H1 (cell line): ENCODE measurements at regions not wholly inside any gene's neighbourhood (a gene's known extent, or its start where the extent isn't known, plus 50 kb on each side); places are given as distances from the start of the nearest gene placed in this dataset.

Experiments
- CTCF ChIA-PET: fragments of 300-600 bp; sonication (Branson Sonifier 250); formaldehyde crosslinking; loops from one replicate; lab custom pipeline; 2021; ENCODE audit not compliant: partially characterized antibody; lab: Charles Lee
- POLR2A ChIA-PET: fragments of 300-600 bp; sonication (Branson Sonifier 250); formaldehyde crosslinking; loops from one replicate; lab custom pipeline; 2021; ENCODE audit warnings: inconsistent platforms; ENCODE audit not compliant: partially characterized antibody; lab: Charles Lee
- DNase-seq, 2 experiments: peaks; one replicate each; pipeline versions ENCODE4 v3.0.0 to v3.0.0-alpha.2; 2010 to 2022; ENCODE audit warnings: low spot score in 2 of 2, low read depth in 1 of 2, mixed read lengths in 1 of 2
- FAIRE-seq: peaks from 2 replicates; lab custom pipeline; 2011; peaks lifted over from hg19 to GRCh38; lab: Jason Lieb, UNC
- H2AFZ ChIP-seq: 2 replicates; pipeline ENCODE4 v1.8.1; 2012; ENCODE audit warnings: low read length, inconsistent platforms
- H2AK5ac ChIP-seq: 2 replicates; pipeline ENCODE4 v1.6.1; 2013; ENCODE audit warnings: low read depth, low read length
- H2BK120ac ChIP-seq: replicated peaks from 2 replicates; pipeline ENCODE3; 2013; ENCODE audit warnings: low read depth, low read length, inconsistent platforms
- H2BK12ac ChIP-seq: 2 replicates; pipeline ENCODE4 v1.6.1; 2013; ENCODE audit warnings: low read depth, low read length
- H2BK15ac ChIP-seq: 2 replicates; pipeline ENCODE4 v1.6.1; 2013; ENCODE audit warnings: low read length
- H2BK20ac ChIP-seq: 2 replicates; pipeline ENCODE4 v1.6.1; 2013; ENCODE audit warnings: low read length
- H2BK5ac ChIP-seq: 2 replicates; pipeline ENCODE4 v1.6.1; 2013; ENCODE audit warnings: low read depth, low read length
- H3K14ac ChIP-seq: 2 replicates; pipeline ENCODE4 v1.6.1; 2013; ENCODE audit warnings: inconsistent platforms; ENCODE audit not compliant: insufficient read length
- H3K18ac ChIP-seq: 2 replicates; pipeline ENCODE4 v1.6.1; 2013; ENCODE audit warnings: low read length; ENCODE audit errors: extremely low read depth
- H3K23ac ChIP-seq: 2 replicates; pipeline ENCODE4 v1.6.1; 2013; ENCODE audit warnings: inconsistent platforms; ENCODE audit not compliant: insufficient read length
- H3K23me2 ChIP-seq: 2 replicates; pipeline ENCODE4 v1.6.1; 2013; ENCODE audit warnings: low read depth, low read length
- H3K27ac ChIP-seq: 2 replicates; pipeline ENCODE4 v1.6.1; 2011; ENCODE audit warnings: low read depth, low read length, inconsistent platforms
- H3K27me3 ChIP-seq, 4 experiments: replicated peaks in 1 of 4; 1 replicate in 1 of 4; 2 replicates in 3 of 4; pipeline versions ENCODE4 v1.6.1 to v1.8.1; 2011 to 2013; ENCODE audit warnings: low read length in 3 of 4, mild to moderate bottlenecking in 3 of 4, inconsistent platforms in 2 of 4, mixed read lengths in 2 of 4, moderate library complexity in 1 of 4; ENCODE audit not compliant: control insufficient read depth in 3 of 4, insufficient read depth in 3 of 4; ENCODE audit errors: extremely low read depth in 1 of 4
- H3K36me3 ChIP-seq, 4 experiments: 2 replicates each; pipeline versions ENCODE4 v1.6.1 to v1.8.1; 2011 to 2013; ENCODE audit warnings: mild to moderate bottlenecking in 4 of 4, low read length in 3 of 4, moderate library complexity in 2 of 4, control low read depth in 1 of 4, inconsistent platforms in 1 of 4; ENCODE audit not compliant: insufficient read depth in 4 of 4, control insufficient read depth in 2 of 4
- H3K4ac ChIP-seq: replicated peaks from 2 replicates; pipeline ENCODE3; 2013; ENCODE audit warnings: low read length, low read depth, mixed read lengths, inconsistent platforms; ENCODE audit not compliant: insufficient read length
- H3K4me1 ChIP-seq, 4 experiments: replicated peaks in 1 of 4; 1 replicate in 1 of 4; 2 replicates in 3 of 4; pipeline versions ENCODE4 v1.6.1 to v1.8.1; 2011 to 2013; ENCODE audit warnings: low read length in 3 of 4, inconsistent platforms in 2 of 4, mixed read lengths in 1 of 4; ENCODE audit not compliant: insufficient read depth in 4 of 4, control insufficient read depth in 3 of 4
- H3K4me2 ChIP-seq, 2 experiments: 2 replicates each; pipeline versions ENCODE4 v1.6.1 to v1.8.1; 2011 to 2013; ENCODE audit warnings: low read depth in 2 of 2, low read length in 2 of 2, control low read depth in 1 of 2, inconsistent platforms in 1 of 2, mild to moderate bottlenecking in 1 of 2; ENCODE audit not compliant: insufficient read depth in 1 of 2
- H3K4me3 ChIP-seq, 4 experiments: fragments of 200-600, 300-600 bp in 1 of 4; sonication (generic), shearing (Covaris generic), sonication (Bioruptor Twin) in 1 of 4; 2 replicates each; pipeline versions ENCODE4 v1.5.1 to v1.8.1; 2011 to 2016; ENCODE audit warnings: low read length in 4 of 4, low read depth in 3 of 4, control low read depth in 2 of 4, inconsistent platforms in 2 of 4, mild to moderate bottlenecking in 2 of 4, mixed read lengths in 1 of 4, moderate library complexity in 1 of 4; ENCODE audit not compliant: insufficient read depth in 2 of 4; ENCODE audit errors: extremely low read depth in 1 of 4
- H3K56ac ChIP-seq: replicated peaks from 2 replicates; pipeline ENCODE3; 2013; ENCODE audit warnings: low read depth, mild to moderate bottlenecking, mixed read lengths, low read length, inconsistent platforms; ENCODE audit not compliant: insufficient read length
- H3K79me1 ChIP-seq: 2 replicates; pipeline ENCODE4 v1.6.1; 2013; ENCODE audit warnings: low read depth, low read length, control low read depth
- H3K79me2 ChIP-seq, 2 experiments: 2 replicates each; pipeline versions ENCODE4 v1.6.1 to v1.8.1; 2012 to 2013; ENCODE audit warnings: low read length in 2 of 2, mild to moderate bottlenecking in 2 of 2, inconsistent platforms in 1 of 2; ENCODE audit not compliant: insufficient read depth in 2 of 2, control insufficient read depth in 1 of 2
- H3K9ac ChIP-seq, 4 experiments: replicated peaks in 1 of 4; 1 replicate in 1 of 4; 2 replicates in 3 of 4; pipeline versions ENCODE4 v1.6.1 to v1.8.1; 2011 to 2013; ENCODE audit warnings: low read depth in 3 of 4, low read length in 3 of 4, control low read depth in 2 of 4, mild to moderate bottlenecking in 2 of 4, moderate library complexity in 2 of 4, inconsistent platforms in 1 of 4; ENCODE audit errors: extremely low read depth in 1 of 4
- H3K9me3 ChIP-seq, 2 experiments: 2 replicates each; pipeline versions ENCODE4 v1.6.1 to v1.8.1; 2012 to 2013; ENCODE audit warnings: mild to moderate bottlenecking in 2 of 2, moderate library complexity in 2 of 2, control low read depth in 1 of 2, inconsistent platforms in 1 of 2, low read depth in 1 of 2, low read length in 1 of 2, mixed read lengths in 1 of 2; ENCODE audit not compliant: insufficient read depth in 2 of 2
- H4K20me1 ChIP-seq, 2 experiments: replicated peaks in 1 of 2; 2 replicates each; pipeline versions ENCODE3 to v1.8.1; 2011 to 2013; ENCODE audit warnings: inconsistent platforms in 2 of 2, low read length in 2 of 2, mild to moderate bottlenecking in 1 of 2; ENCODE audit not compliant: insufficient read depth in 2 of 2, control insufficient read depth in 1 of 2
- H4K5ac ChIP-seq: 2 replicates; pipeline ENCODE4 v1.6.1; 2013; ENCODE audit warnings: low read length, low read depth, mixed read lengths, inconsistent platforms; ENCODE audit not compliant: insufficient read length
- H4K8ac ChIP-seq: 2 replicates; pipeline ENCODE4 v1.8.0; 2013; ENCODE audit warnings: mild to moderate bottlenecking, moderate library complexity, low read length, inconsistent platforms; ENCODE audit not compliant: insufficient read depth; ENCODE audit errors: extremely low read depth
- H4K91ac ChIP-seq: replicated peaks from 2 replicates; pipeline ENCODE3; 2013; ENCODE audit warnings: low read length, mixed read lengths, inconsistent platforms; ENCODE audit not compliant: insufficient read length
- BCL11A ChIP-seq, 2 experiments: IDR thresholded peaks; one replicate each; pipeline ENCODE4 v1.6.1; 2011; ENCODE audit warnings: low read depth in 2 of 2, low read length in 2 of 2, mild to moderate bottlenecking in 2 of 2
- CTBP2 ChIP-seq: IDR thresholded peaks from 2 replicates; pipeline ENCODE4 v1.7.0; 2011; ENCODE audit warnings: borderline replicate concordance, mild to moderate bottlenecking, moderate library complexity, mixed read lengths, low read length; ENCODE audit not compliant: insufficient read depth, insufficient read length
- CTCF ChIP-seq, 3 experiments: IDR thresholded peaks; 1 replicate in 2 of 3; 2 replicates in 1 of 3; pipeline versions ENCODE4 v1.5.1 to v1.6.1; 2011; ENCODE audit warnings: low read length in 3 of 3, mild to moderate bottlenecking in 3 of 3, inconsistent platforms in 2 of 3, low read depth in 1 of 3, moderate library complexity in 1 of 3; ENCODE audit not compliant: insufficient read depth in 1 of 3; ENCODE audit errors: control extremely low read depth in 1 of 3
- RBBP5 ChIP-seq: IDR thresholded peaks from 2 replicates; pipeline ENCODE4 v1.7.1; 2012; ENCODE audit warnings: low read depth, mild to moderate bottlenecking, inconsistent platforms, low read length, moderate library complexity, borderline replicate concordance
- RNF2 ChIP-seq: fragments of 200-900, 300-1000 bp; sonication (generic); IDR thresholded peaks from 2 replicates; pipeline ENCODE4 v1.7.1; 2016; ENCODE audit warnings: borderline replicate concordance, low read depth, mild to moderate bottlenecking, antibody characterized with exemption, low read length; ENCODE audit not compliant: poor library complexity, severe bottlenecking; ENCODE audit errors: missing control alignments
- SP4 ChIP-seq: IDR thresholded peaks from 2 replicates; pipeline ENCODE4 v1.6.1; 2012; ENCODE audit warnings: low read length, inconsistent platforms
- WGBS, 2 experiments: shearing (Covaris generic) in 1 of 2; methylation state at CpG; one replicate each; pipeline versions ENCODE4 v1.1.6 to v1.1.7; 2013 to 2015; ENCODE audit warnings: low lambda C conversion rate in 2 of 2, mixed read lengths in 2 of 2, inconsistent platforms in 1 of 2, low coverage in 1 of 2, missing lambda C conversion rate in 1 of 2; ENCODE audit not compliant: insufficient replicate concordance in 2 of 2, insufficient coverage in 1 of 2, insufficient read length in 1 of 2; ENCODE audit errors: extremely low coverage in 1 of 2, missing lambda C conversion rate in 1 of 2; 5-methylcytosine and 5-hydroxymethylcytosine counted together

DNA sequence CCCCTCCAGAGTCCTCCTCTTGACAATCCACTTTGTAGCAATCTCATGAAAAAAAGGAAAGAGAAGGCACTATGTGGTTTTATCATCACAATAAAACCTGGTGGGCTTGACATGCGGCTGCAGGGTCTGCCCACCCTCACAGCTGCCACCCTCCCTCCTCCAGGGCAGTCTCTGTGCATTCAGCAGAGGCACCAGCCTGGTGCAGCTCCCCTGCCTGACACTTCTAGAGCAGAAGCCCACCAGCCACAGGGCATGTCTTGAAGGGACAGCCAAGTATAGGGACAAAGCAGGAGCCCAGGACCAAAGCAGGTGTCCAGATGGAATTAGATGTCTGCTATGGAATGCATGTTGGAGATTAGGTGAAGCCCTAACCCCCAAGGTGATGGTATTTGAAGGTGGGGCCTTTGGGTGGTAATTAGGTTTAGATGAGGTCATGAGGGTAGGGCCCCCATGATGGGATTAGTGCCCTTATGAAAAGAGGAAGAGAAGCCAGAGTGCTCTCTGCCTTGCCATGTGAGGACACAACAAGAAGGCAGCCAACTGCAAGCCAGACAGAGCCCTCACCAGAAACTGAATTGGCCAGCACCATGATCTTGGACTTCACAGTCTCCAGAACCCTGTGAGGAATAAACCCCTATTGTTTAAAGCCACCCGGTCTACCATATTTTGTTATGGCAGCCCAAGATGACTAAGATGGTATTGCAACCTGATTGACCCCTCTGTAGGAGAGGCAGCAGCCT lies 86.9 kb downstream of the MCFD2 start:
- Histone ChIP-seq H2BK15ac (no peak overlapping the region), H3K23ac (no peak overlapping the region), H4K20me1 (no peaks in the 10 kb centered on the region), H3K4me1 (no peaks in the 10 kb centered on the region), H2BK5ac (no peak overlapping the region), H3K36me3 (no peaks in the 10 kb centered on the region), H2AFZ (no peak overlapping the region), H3K9ac (no peak overlapping the region), H3K4me3 (no peak overlapping the region), H2AK5ac (no peak overlapping the region; the same call in 1 of the 2 replicates), H4K5ac (no peak overlapping the region), H3K4ac (no peak overlapping the region), H2BK20ac (no peak overlapping the region), H2BK12ac (no peak overlapping the region), H4K91ac (no peak overlapping the region), H3K27ac (no peak overlapping the region), H3K14ac (no peak overlapping the region), H3K79me1 (no peaks in the 10 kb centered on the region), H3K23me2 (no peaks in the 10 kb centered on the region; the same call in 1 of the 2 replicates), H3K18ac (no peak overlapping the region), H3K9me3 (0 out of 4 replicates have a peak, but pooled peaks cover 0 to 3% of the 10 kb centered on the region in 2 experiments), H3K27me3 (no peaks in the 10 kb centered on the region), H3K79me2 (no peaks in the 10 kb centered on the region), H3K56ac (no peak overlapping the region), H4K8ac (no peak overlapping the region), H3K4me2 (no peak overlapping the region), H2BK120ac (no peak overlapping the region)
- CTCF ChIA-PET = interaction anchor here (0.6 kb wide), 1 partner anchor 474 kb away, joined by 3 read pairs; no protein-coding TSS in a partner anchor
- DNase-seq (no peak), FAIRE-seq (no peak)
- POLR2A ChIA-PET = no interaction called here
- no peak for TF ChIP-seq BCL11A (IDR thresholded peaks at IDR 0.05; ENCODE audit: low read depth in 2 of 2, low read length in 2 of 2)
- no peak for TF ChIP-seq SP4
- TF ChIP-seq RNF2 = no peak
- TF ChIP-seq CTBP2 = no peak
- no peak for TF ChIP-seq RBBP5
- TF ChIP-seq CTCF (IDR thresholded peaks at IDR 0.05; ENCODE audit: control extremely low read depth in 1 of 3, insufficient read depth in 1 of 3, low read depth in 1 of 3, low read length in 3 of 3) = no peak
- 86% methylated on average over 2 of the region's 2 CpGs; no CpG with 5 or more reads in 1 of the 2 experiments for WGBS, 2 experiments
